ENCODE measurements at regions not wholly inside any gene's neighbourhood (a gene's known extent, or its start where the extent isn't known, plus 50 kb on each side); places are given as distances from the start of the nearest gene placed in this dataset.
"Not testable (repeated sequence)": the region's sequence is repeated elsewhere in the genome, so short reads cannot be mapped to it uniquely, and the experiment has no call there.

DNA sequence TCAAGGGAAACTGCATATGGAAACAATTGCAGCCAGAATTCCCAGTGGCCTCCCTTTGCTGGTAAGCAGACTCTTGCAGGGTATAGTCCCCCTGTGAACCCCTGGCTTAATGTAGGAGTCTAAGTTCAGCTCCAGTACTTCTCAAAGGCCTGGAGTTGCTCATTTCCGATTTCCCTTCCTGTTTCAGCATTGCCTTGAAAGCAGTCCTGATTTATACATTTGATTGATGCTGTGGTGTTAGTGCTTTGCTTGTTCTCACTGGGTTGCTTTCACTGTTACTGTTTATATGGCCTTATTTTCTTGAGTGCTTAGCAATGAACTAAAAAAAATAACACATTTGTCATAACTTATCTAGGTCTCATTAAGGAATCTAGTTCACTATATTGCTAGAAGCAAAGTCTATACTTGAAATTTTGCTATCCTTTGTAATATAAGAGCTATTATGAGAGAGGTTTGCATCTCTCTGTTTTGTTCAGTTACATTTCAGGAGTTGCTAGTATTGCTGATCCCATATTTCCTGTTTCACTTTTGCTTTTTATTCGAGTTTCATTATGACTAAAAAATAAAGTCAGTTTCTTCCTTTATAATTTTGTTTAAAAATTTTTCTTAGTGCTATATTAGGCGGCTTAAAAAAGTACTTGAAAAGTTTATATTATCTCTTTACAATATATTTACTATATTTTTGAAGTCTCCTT, 122.4 kb upstream of the NMUR2 start:
- DNase-seq (ENCODE audit: low read depth): no peak

DNA sequence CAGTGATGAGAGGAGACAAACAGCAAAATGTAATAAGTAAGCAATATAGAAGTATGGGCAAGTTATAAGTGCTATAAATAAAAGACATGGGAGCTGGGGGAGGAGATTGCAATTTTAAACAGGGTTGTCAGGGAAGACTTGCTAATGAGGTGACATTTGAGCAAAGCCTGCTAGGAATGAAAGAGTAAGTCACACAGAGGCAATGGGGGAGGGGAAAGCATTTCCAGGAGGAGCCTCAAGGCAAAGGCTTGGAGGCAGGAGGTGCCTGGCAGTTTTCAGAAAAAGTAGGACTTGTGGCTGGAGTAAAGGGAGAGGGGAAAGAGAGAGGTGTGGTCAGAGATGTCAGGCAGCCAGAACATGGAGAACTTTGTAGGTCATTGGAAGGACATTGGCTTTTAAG, 124.4 kb upstream of the NMUR2 start:
- DNase-seq (ENCODE audit: low read depth): no peak

DNA sequence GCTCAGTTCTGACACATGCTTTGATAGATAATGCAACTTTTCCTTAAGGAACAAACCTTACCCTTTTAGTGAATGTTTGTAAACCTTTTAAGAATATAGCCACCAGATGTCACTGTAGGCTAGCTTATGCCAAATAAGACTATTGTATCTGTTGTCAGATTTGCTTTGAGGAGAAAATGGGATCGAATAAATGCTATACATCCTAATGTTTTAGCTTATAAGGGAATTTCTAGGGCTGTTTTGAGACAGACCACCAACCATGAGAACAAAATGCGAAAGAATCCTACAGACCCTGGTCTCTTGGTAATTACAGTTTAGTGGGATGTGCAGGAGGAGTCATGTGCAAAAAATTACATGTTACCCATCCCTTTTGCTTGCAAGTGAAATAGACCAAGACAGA, 127.6 kb upstream of the NMUR2 start:
- peak; percentile 40 for DNase-seq (ENCODE audit: low read depth)

DNA sequence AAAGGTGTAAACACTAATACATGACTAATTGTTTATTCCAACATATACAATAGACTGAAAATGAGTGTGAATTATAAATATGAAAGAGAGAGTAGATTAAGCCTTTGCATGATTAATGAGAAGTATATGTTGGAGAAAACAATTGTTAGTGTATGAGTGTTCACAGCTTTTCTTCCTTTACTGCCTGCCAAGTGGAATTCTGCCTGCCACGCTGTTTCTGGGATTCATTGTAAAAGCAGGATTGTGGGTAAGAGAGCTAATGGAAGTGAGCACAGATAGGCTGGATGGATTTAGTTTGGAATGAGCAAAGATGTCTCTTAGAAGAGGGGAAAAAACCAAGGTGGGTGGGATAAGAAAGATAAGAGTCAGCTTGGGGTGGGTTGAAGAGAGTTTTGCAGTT, 129.6 kb upstream of the NMUR2 start:
- DNase-seq (ENCODE audit: low read depth): no peak

DNA sequence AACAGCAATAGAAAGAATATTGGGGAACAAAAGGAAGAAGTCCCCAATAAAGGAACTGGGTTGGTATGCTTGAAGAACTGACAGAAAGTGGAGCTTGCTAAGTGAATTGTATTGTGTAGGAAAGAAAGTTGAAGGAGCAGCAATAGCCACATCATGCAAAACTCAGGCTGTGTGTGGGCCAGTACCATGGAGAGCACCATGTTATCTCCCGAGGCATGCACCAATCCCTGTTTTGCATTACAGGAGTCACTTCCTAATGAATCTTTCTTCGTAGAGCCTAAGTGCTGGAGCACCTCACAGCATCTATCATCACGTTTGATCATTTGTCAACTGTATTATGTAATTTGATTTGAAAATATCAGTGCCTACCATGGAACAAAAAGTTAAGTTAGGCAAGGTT, 137.7 kb upstream of the NMUR2 start:
- no peak for DNase-seq (ENCODE audit: low read depth)

DNA sequence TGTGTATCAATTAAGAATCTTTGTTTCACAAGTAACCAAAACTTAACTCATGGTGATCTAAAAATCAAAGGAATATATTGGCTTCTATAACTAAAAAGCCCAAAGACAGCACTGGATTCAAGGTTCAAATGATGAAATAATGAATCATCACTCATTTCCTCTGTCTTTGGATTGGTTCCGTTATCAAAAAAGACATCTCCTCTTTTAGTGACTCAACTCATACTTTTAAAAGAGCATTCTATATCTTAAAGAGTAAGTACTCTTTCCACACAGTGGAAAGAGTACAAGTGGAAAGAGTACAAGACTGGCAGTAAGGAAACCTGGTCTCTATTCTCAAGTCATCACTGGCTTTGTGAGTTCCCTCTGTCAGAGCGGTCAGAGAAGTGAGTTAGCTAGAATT, 141.4 kb upstream of the NMUR2 start:
- no peak for DNase-seq (ENCODE audit: low read depth)

DNA sequence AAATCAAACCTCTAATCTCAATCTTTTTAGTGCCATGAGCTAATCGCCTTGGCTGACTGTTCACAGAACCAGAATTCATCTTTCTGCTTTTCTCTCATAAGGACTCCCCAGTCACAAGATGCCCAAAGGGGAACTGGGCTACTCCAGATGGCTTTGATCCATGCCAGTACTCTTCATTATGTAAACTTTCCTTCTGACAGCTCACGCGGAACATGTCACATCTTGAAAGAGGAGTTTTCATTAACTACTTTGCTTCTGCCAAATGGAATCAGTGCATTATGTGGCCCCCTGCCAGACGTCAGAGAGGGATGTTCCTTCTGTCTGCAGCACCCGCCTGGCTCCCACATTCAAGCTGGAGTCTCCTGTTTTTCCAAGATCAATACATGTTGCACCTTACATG, 142.1 kb upstream of the NMUR2 start:
- DNase-seq (ENCODE audit: low read depth): no peak

DNA sequence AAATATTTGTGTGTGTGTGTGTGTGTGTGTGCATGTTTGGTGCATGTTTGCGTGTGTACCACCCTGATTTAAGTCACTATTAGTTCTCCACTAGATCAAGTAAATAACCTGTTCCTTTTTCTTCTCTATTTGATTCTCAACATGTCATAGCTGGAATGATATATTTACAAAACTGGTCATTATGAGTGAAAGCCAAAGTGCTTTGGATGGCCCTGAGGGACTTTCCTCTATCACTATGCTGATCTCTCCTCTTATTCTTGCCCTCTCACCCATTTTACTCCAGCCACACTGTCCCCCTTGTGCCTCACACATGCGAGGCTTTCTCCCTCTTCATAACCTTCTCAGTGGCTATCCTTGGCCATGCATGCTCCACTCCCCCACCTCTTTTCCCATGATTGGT, 144.6 kb upstream of the NMUR2 start:
- DNase-seq (ENCODE audit: low read depth): no peak

DNA sequence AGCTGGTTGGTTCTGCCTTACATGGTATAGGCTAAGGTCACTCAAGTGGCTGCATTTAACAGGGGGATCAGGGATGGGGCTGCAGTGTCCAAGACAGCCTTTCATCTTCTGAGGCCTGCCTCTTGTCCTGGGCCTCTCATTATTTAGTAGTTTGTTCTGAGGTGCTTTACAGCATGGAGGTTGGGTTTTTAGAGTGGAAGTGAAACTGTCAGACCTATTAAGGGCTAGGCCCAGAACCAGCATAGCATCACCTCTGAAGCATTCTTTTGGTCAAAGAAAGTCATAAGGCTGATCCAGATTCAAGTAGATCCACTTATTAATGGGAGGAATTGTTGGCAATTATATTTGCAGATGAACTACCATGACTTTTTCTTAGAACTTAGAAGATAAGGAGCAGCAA, 146.0 kb upstream of the NMUR2 start:
- no peak for DNase-seq (ENCODE audit: low read depth)

DNA sequence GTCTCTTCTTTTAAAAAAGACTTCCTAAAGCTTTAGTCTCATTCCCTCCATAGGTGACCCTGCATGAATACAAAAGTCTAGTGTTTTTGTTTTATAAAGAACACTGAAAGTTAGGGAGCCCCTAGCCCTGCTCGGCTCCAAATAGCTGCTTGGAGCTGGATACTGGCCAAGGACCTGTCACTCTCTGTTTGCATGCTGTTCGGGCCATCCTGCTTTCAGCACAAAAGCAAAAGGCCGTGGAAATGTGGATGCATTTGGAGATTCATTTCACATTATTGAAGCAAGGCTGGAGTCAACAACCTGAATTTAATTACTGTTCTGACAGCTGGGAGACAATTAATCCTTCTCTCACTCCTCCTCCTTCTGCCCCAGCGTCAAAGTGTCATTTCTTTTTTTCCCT, 151.7 kb upstream of the NMUR2 start:
- no peak for DNase-seq (ENCODE audit: low read depth)

DNA sequence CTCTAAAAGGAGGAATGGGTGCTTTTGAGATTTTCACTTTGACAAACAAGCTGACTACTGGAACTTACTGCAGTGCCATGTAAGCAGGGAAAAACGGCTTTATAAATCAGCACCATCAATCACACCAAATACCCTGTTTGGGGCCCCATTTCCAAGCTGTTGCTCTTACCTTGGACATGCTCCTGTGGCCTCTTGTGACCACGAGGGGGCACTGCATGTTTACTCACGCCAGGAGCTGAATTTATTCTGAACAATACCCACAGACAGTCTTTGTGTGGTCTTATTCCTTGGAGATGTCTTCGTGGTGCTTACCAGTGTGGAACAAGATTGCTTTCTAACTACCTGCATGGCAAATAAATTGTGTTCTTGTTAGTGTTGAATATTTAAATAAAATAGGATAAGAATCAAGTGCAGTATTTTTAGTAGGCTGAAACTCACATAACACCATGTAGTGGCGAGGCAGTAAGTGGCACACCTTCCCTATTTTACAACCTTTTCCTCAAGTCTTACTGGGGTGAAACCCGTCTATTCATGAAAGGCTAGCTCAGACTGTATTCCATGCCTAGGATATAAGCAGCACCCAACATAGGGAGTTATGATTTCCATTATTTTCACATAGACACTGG, 155.5 kb upstream of the NMUR2 start:
- DNase-seq (ENCODE audit: low read depth): peak; percentile 36

DNA sequence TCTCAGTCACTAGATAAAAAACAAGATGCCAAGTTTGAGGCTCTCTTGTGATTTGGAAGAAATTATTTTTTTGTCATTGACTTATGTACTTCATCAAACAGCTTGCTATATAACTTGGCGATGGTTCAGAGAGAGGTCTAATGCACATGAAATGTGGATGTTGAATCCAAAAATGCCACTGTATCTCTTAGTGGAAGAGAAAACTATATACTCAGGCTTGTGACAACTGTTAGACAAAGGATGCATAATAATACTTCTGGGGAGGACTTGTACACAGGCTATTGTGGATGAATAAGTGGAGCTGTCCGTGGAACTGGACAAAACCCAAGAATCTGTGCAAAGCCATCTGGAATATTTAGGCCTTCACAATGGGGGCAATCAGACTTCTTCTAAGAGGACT, 162.9 kb upstream of the NMUR2 start:
- DNase-seq (ENCODE audit: low read depth): no peak

DNA sequence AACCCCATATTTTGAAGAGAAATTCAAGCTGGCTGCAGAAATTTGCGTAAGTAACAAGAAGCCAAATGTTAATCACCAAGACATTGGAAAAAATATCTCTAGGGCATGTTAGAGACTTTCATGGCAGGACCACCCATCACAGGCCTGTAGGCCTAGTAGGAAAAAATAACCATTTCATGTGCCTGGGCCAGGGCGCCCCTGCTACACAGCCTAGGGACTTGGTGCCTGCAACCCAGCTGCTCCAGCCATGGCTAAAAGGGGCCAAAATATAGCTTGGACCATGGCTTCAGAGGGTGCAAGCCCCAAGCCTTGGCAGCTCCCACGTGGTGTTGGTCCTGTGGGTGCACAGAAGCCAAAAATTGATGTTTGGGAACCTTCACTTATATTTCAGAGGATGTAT, 167.7 kb upstream of the NMUR2 start:
- DNase-seq (ENCODE audit: low read depth): no peak

DNA sequence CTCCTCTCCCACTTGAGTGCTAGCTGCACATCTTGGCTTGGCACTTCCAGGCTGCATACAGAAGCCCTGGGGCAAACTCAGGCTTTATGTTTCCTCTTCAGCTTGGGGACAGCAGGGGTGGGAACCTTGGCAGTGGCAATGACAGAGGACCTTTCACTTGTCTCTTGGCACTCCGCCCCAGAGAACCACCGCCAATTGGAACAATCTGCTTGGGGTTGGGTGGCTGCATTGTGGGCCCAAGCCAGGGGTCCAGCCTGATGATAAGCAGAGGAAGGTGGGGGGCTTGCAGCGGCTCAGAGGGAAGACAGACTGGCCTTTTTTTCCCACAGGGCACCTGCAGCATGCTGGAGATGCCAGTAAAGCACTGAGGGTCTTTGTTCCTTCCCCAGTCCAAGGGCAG, 179.0 kb upstream of the NMUR2 start:
- no peak for DNase-seq (ENCODE audit: low read depth)

DNA sequence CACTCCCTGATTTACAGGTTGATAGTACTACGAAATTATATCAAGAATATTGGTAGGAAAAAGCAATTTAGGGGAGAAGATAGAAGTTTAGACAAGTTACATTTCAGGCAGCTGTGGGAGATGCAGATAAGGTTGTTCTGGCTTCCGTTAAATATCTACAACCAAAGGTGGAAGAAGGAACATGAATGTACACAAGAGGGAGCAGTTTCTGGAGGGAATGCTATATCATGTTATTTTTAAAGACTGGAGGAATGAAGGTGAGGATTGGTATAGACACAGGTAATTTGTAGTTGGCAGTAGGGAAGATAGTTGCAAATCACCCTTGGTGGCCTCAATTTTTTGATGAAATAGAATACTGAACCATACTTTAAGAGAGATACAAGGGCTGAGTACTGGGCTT, 187.3 kb upstream of the NMUR2 start:
- DNase-seq (ENCODE audit: low read depth): no peak

DNA sequence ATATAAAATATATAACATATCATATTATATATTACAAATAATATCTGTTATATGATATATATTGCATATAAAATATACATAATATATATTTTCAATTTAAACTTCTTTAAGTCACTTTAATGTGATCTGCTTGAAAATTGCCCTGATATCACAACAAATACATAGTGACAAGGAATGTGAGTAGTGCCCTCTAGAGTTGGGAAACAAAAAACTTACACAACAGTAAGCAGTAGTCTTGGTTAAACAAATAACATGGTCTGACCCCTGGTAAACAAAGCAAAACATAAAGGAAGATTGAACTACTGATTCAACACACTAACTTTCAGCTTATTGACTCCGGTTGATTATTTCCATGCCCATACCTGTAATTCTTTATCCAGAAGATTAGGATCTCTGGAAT, 188.3 kb upstream of the NMUR2 start:
- DNase-seq (ENCODE audit: low read depth): no peak

DNA sequence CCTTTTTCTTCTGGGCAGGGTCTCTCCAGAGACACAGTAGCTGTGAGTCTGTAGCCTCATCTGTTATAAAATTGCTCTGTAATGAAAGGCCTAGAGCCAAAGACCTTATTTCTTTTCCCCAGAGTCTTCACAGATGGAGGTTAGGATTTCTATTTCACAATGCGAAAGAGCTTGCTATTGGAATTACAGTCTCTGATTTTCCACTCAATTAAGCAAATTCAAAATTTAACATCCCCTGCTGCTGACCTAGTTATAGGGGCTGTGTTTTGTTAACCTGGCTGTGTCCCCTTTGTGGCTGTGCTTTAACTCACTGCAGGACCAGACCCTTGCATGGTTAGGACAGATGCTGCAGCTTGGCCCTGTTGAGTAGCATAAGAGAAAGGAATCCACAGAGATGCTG, 190.3 kb upstream of the NMUR2 start:
- DNase-seq (ENCODE audit: low read depth): no peak

DNA sequence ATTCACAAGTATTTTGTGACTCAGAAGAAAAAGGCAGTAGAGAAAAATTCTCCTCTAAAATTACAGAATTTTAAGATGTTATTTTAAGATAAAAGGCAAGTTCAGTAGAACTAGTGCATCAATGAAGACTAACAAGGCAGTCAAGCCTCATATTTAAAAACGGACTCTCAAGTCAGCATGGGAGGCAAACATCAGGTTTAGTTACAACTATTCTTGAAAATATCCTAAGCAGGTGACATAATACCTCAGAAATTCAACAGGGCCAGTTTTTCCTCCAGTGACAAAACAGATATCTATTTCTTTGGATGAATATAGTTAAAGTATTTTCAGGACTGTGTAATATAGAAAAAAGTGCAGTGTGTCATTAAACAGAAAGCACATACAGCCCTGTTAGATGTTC, 194.0 kb upstream of the NMUR2 start:
- DNase-seq (ENCODE audit: low read depth): no peak

DNA sequence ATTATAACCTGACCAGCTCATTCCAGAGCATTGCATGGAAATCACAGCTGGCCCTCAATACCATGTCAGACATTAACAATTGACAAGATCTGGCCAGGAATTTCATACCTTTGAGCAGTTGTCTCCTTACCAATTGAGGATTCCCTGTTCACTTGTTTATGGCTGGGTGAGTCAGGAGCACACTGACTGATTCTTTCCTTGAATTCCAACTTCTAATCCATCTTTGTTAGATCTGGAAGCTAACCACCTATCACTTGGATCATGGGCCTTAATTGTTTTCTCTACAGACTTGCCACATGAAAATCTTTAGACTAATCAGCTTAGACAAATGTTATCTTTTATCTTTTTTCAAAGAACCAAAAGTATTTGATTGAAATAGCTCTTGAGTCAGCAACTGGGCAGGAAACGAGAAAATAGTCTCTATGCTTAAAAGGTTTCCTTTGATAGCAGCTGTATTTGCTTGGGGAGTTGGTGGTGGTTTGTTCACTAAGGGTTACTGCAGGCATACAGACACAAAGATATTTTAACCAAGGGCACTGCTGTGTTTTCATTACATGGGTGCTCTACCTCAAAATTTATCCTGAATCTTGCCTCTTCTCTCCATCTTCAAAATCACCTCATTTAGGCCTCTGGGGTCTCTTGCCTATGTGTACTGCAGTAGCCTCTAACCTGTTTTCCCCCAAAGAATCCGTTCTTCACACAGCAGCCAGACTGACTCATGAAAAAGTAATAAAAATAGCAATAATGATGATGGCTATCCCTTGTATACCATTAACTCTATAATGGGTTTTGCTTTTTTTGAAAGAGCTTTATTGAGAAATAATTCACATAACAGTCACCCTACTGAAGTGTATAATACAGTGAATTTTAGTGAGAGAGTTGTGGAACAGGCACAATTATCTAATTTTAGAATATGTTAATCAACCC, 197.0 kb upstream of the NMUR2 start:
- no peak for DNase-seq (ENCODE audit: low read depth)

DNA sequence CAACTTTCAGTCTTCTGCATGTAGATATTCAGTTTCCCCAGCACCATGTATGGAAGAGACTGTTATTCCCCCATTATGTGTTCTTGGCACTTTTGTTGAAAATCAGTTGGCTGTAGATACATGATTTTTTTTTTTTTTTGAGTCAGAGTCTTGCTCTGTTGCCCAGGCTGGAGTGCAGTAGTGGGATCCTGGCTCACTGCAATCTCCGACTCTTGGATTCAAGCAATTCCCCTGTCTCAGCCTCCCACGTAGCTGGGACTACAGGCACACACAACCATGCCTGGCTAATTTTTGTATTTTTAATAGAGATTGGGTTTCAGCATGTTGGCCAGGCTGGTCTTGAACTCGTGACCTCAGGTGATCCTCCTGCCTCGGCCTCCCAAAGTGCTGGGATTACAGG, 201.0 kb upstream of the NMUR2 start:
- not testable (repeated sequence) for DNase-seq (ENCODE audit: low read depth)

DNA sequence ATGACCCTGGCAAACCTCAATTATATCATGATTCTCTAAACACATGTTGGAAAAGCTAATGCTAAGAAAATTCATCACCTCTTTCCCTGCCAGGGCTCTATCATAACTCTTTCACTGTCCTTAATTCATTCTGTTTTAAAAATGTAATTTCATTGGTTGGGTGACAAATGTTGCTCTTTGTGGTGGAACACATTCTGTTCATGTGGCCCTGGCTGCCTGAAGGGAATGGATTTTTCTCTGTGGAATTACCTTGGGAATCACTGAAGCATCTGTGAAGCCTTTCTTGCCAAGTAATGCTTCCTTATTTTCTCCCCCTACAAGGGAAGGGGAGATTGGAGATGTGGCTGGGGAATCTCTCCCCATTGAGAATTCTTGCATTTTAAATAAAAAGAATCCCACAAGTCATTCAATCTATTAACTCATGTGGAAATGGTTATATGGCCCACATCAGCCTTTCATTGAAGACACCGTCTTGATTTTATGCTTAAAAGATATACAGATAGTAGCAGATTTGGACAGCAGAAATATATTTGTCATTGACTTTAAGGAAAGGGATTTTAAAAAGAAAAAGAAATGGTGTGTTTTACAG, 201.8 kb upstream of the NMUR2 start:
- DNase-seq (ENCODE audit: low read depth): no peak

DNA sequence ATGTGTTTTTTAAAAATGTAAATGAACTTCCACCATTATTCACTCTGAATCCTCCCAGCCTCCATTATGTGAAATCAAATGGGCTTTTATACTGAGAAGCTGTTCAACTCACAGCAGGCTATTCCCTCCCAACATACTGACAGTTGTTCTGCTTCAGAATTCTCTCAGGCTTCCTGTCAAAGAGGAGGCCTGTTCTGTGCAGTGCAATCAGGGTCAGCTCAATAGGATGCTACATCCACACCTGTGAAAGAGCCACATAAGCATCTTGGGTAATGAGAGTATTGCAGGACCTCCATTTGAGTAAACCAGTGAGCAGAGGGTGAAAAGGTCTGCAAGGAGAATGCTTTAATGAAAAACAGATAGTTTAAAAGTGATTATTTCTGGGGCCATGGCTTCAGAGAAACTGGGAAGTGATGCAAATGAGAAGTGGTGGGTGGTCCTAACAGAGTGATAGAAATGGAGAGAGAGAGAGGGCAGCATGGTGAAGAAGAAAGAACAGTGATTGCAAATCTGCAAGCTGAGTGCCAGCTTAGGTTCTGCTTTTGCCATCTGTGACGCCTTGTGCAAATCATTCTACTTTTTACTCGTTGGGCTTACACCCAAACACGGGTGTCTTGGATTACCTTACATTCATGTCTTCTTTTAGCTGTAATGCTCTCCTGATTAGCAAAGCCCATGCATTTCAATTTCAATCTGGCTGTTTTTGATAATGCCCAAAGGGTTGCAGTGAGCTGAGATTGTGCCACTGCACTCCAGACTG, 202.5 kb upstream of the NMUR2 start:
- DNase-seq (ENCODE audit: low read depth): no peak

All from stromal cell of bone marrow (primary cell).